ENCODE measurements at regions not wholly inside any gene's neighbourhood (a gene's known extent, or its start where the extent isn't known, plus 50 kb on each side); places are given as distances from the start of the nearest gene placed in this dataset.

DNA sequence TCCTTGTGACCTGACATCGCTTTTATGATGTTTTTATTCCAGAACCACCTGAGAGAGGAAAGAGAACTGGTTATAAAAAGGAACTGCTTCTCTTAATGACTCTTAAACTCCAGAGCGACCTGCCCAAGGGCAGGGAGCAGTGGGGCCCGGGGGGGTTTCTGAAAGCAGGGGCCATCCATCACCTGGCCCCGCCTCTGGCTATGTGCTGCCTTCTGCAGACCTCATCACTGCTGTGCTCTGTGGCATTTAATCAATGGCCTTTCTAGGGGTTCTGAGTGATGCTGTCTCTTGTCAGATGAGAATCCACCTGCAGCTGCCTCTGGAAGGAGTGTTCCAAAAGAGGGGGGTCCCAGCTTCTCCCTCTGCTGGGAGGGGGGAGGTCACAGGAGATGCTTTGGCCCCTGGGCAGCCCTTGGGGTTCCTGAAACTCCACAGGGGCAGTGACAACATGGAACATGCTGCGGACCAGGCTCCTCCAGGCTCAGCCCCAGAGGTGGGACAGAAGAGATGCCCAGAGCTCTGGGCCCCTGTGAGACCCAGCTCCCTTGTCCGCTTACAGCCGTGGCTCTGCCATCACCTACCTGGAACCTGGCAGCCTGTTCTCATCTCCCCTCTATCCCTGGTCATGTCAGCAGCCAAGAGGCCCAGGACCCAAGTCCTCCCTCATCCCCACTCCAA, 177.1 kb upstream of the SULF2 start:
- TF ChIP-seq, protein P1, sequence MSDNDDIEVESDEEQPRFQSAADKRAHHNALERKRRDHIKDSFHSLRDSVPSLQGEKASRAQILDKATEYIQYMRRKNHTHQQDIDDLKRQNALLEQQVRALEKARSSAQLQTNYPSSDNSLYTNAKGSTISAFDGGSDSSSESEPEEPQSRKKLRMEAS (IDR thresholded peaks at IDR 0.05), result no peak
- TF ChIP-seq, protein P2, sequence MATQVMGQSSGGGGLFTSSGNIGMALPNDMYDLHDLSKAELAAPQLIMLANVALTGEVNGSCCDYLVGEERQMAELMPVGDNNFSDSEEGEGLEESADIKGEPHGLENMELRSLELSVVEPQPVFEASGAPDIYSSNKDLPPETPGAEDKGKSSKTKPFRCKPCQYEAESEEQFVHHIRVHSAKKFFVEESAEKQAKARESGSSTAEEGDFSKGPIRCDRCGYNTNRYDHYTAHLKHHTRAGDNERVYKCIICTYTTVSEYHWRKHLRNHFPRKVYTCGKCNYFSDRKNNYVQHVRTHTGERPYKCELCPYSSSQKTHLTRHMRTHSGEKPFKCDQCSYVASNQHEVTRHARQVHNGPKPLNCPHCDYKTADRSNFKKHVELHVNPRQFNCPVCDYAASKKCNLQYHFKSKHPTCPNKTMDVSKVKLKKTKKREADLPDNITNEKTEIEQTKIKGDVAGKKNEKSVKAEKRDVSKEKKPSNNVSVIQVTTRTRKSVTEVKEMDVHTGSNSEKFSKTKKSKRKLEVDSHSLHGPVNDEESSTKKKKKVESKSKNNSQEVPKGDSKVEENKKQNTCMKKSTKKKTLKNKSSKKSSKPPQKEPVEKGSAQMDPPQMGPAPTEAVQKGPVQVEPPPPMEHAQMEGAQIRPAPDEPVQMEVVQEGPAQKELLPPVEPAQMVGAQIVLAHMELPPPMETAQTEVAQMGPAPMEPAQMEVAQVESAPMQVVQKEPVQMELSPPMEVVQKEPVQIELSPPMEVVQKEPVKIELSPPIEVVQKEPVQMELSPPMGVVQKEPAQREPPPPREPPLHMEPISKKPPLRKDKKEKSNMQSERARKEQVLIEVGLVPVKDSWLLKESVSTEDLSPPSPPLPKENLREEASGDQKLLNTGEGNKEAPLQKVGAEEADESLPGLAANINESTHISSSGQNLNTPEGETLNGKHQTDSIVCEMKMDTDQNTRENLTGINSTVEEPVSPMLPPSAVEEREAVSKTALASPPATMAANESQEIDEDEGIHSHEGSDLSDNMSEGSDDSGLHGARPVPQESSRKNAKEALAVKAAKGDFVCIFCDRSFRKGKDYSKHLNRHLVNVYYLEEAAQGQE (IDR thresholded peaks at IDR 0.05; ENCODE audit: low read depth), result no peak
- TF ChIP-seq EP300 (IDR thresholded peaks at IDR 0.05; ENCODE audit: borderline replicate concordance) (no peak), RAD21 (IDR thresholded peaks at IDR 0.05; ENCODE audit: low read depth) (no peak), YY1 (IDR thresholded peaks at IDR 0.05; ENCODE audit: low read depth) (no peak), NFIC (IDR thresholded peaks at IDR 0.05) (no peak), TAF1 (IDR thresholded peaks at IDR 0.05; ENCODE audit: low read depth) (no peak)

Data from Ishikawa (cell line).